ENCODE measurements at regions not wholly inside any gene's neighbourhood (a gene's known extent, or its start where the extent isn't known, plus 50 kb on each side); places are given as distances from the start of the nearest gene placed in this dataset.
"Not testable (repeated sequence)": the region's sequence is repeated elsewhere in the genome, so short reads cannot be mapped to it uniquely, and the experiment has no call there.

DNA sequence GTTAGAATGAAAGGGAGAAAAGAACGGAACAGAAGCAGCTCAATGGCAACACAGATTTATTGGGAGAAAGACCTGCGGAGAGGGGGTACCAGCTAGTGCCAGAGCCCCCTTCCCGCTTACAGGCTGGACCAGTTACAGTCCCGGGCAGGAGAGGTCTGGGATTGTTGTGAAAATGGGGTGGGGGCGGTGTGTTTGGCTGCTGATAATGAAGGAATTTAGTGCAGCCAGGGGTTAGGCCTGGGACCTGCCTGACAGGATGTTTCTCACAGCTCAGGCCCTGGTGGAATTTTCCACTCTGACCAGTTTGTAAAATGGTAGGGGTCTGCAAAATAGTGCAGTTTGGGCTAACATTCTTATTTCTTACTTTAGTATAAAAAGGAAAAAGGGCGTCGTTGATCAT, 75.4 kb upstream of the SPIN4 start:
- Histone ChIP-seq H3K4me3 (ENCODE audit: low read length in 2 of 2) (no peak overlapping the region), H3K27ac (ENCODE audit: low read length) (no peak overlapping the region), H3K36me3 (ENCODE audit: control insufficient read depth in 2 of 2, insufficient read depth in 2 of 2, low read length in 2 of 2) (peaks cover 0 to 8% of the 10 kb centered on the region in 2 donors), H3K9ac (ENCODE audit: low read length in 2 of 2) (no peak overlapping the region), H3K27me3 (ENCODE audit: control insufficient read depth in 1 of 2, insufficient read depth in 2 of 2, low read length in 2 of 2) (peaks cover 0 to 17% of the 10 kb centered on the region in 2 donors), H3K4me1 (ENCODE audit: control insufficient read depth, insufficient read depth, low read length) (no peaks in the 10 kb centered on the region), H3K9me3 (ENCODE audit: control insufficient read depth in 2 of 2, low read length in 2 of 2) (no peaks in the 10 kb centered on the region)

DNA sequence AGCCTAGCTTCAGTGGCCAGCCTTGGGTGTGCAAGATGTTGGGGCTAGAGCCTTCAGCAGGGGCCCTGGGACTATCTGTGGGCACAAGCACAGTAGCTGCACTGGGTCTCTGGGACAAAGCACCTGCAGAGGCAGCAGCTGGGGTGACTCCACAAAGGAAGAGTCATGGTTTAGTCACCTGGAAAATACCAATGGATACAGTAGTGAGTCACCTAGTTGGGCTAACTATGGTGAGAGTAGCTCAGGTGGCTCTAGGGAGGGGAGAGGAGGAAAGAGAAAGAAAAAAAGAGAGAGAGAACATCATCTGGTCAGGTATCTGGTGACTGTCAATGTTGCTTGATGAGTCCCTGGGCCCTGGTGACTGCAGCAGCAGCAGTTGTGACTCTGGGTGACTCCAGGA, 72.9 kb upstream of the SPIN4 start:
- Histone ChIP-seq H3K27me3 (ENCODE audit: control insufficient read depth in 1 of 2, insufficient read depth in 2 of 2, low read length in 2 of 2) (peaks cover 0 to 10% of the 10 kb centered on the region in 2 donors), H3K27ac (ENCODE audit: low read length) (no peak overlapping the region), H3K36me3 (ENCODE audit: control insufficient read depth in 2 of 2, insufficient read depth in 2 of 2, low read length in 2 of 2) (peaks cover 0 to 8% of the 10 kb centered on the region in 2 donors), H3K9me3 (ENCODE audit: control insufficient read depth in 2 of 2, low read length in 2 of 2) (no peaks in the 10 kb centered on the region), H3K4me1 (ENCODE audit: control insufficient read depth, insufficient read depth, low read length) (no peaks in the 10 kb centered on the region), H3K9ac (ENCODE audit: low read length in 2 of 2) (no peak overlapping the region), H3K4me3 (ENCODE audit: low read length in 2 of 2) (no peak overlapping the region)

DNA sequence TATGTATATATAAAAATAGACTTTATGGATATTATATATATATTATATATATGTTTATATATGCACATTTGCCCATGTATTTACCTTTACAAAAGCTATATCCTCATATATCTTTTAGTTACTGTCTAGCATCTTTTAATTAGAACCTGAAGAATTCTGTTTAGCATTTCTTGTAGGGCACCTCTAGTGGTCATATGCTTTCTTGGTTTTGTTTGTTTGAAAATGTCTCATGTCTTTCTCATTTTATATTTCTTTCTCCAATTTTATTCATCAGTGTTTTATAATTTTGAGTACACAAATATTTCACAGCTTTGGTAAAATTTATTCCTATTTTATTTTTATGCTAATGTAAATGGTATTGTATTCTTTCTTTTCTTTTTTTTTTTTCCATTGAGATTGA, 70.3 kb upstream of the SPIN4 start:
- no peak overlapping the region for H3K9ac ChIP-seq (ENCODE audit: low read length in 2 of 2)
- no peak overlapping the region for H3K4me3 ChIP-seq (ENCODE audit: low read length in 2 of 2)
- no peaks in the 10 kb centered on the region for H3K9me3 ChIP-seq (ENCODE audit: control insufficient read depth in 2 of 2, low read length in 2 of 2)
- H3K4me1 ChIP-seq (ENCODE audit: control insufficient read depth, insufficient read depth, low read length): no peaks in the 10 kb centered on the region
- H3K27me3 ChIP-seq (ENCODE audit: control insufficient read depth in 1 of 2, insufficient read depth in 2 of 2, low read length in 2 of 2): peaks cover 0 to 7% of the 10 kb centered on the region in 2 donors
- no peak overlapping the region for H3K27ac ChIP-seq (ENCODE audit: low read length)
- H3K36me3 ChIP-seq (ENCODE audit: control insufficient read depth in 2 of 2, insufficient read depth in 2 of 2, low read length in 2 of 2): peaks cover 0 to 3% of the 10 kb centered on the region in 2 donors

DNA sequence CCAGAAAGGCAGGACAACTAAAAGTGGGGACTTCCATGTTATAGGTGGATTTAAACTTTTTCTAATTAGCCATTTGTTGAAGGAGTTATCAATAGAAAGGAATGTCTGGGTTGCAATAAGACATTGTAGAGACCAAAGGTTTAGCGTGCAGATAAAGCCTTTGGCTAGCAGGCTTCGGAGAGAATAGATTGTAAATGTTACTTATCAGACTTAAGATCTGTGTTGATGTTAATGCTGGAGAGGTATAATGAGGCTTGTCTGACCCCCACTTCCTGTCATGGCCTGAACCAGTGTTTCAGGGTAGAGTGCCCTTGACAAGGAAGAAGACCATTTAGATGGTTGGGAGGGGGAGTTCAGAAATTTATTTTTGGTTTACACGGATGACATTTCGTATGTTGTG, 67.1 kb upstream of the SPIN4 start:
- Histone ChIP-seq H3K9ac (ENCODE audit: low read length in 2 of 2) (no peak overlapping the region), H3K4me1 (ENCODE audit: control insufficient read depth, insufficient read depth, low read length) (no peaks in the 10 kb centered on the region), H3K9me3 (ENCODE audit: control insufficient read depth in 2 of 2, low read length in 2 of 2) (no peaks in the 10 kb centered on the region), H3K4me3 (ENCODE audit: low read length in 2 of 2) (no peak overlapping the region), H3K36me3 (ENCODE audit: control insufficient read depth in 2 of 2, insufficient read depth in 2 of 2, low read length in 2 of 2) (no peaks in the 10 kb centered on the region), H3K27me3 (ENCODE audit: control insufficient read depth in 1 of 2, insufficient read depth in 2 of 2, low read length in 2 of 2) (no peaks in the 10 kb centered on the region), H3K27ac (ENCODE audit: low read length) (no peak overlapping the region)

DNA sequence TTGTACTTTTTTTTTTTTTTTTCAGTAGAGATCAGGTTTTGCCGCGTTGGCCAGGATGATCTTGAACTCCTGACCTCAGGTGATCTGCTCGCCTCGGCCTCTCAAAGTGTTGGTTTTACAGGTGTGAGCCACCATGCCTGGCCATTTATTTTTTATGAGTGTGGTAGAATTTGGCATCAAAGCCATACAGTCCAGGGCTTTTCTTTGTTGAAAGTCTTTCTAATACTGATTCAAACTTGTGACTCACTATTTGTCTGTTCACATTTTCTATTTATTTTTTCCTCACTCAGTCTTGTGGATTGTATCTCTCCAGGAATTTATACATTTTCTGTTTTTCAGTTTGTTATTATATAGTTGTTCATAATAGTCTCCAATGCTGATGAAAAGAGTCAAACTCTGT, 66.5 kb upstream of the SPIN4 start:
- H3K27me3 ChIP-seq (ENCODE audit: control insufficient read depth in 1 of 2, insufficient read depth in 2 of 2, low read length in 2 of 2): no peaks in the 10 kb centered on the region
- no peak overlapping the region for H3K27ac ChIP-seq (ENCODE audit: low read length)
- H3K9ac ChIP-seq (ENCODE audit: low read length in 2 of 2): no peak overlapping the region
- no peaks in the 10 kb centered on the region for H3K4me1 ChIP-seq (ENCODE audit: control insufficient read depth, insufficient read depth, low read length)
- H3K9me3 ChIP-seq (ENCODE audit: control insufficient read depth in 2 of 2, low read length in 2 of 2): no peaks in the 10 kb centered on the region
- H3K36me3 ChIP-seq (ENCODE audit: control insufficient read depth in 2 of 2, insufficient read depth in 2 of 2, low read length in 2 of 2): no peaks in the 10 kb centered on the region
- H3K4me3 ChIP-seq (ENCODE audit: low read length in 2 of 2): no peak overlapping the region

DNA sequence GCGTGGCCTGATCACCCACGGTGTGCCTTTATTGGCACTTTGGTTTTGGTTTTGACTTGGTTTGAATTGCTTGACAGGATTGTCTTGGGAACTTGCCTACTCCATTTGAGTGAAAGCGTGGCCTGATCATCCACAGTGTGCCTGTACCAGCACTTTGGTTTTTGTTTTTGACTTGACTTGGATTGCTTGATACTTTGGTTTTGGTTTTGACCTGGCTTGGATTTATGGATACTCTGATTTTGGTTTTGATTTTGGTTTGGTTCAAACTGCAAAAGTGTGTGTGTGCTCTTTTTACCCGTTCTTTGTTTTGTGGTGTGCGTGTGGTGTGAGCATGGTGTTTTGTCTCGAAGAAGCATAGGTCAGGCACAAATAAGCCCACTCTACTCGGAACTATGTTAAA, 58.8 kb upstream of the SPIN4 start:
- not testable (repeated sequence) for H3K27ac ChIP-seq (ENCODE audit: low read length); H3K27me3 ChIP-seq (ENCODE audit: control insufficient read depth in 1 of 2, insufficient read depth in 2 of 2, low read length in 2 of 2); H3K9ac ChIP-seq (ENCODE audit: low read length in 2 of 2); H3K36me3 ChIP-seq (ENCODE audit: control insufficient read depth in 2 of 2, insufficient read depth in 2 of 2, low read length in 2 of 2); H3K4me1 ChIP-seq (ENCODE audit: control insufficient read depth, insufficient read depth, low read length); H3K4me3 ChIP-seq (ENCODE audit: low read length in 2 of 2); H3K9me3 ChIP-seq (ENCODE audit: control insufficient read depth in 2 of 2, low read length in 2 of 2)

DNA sequence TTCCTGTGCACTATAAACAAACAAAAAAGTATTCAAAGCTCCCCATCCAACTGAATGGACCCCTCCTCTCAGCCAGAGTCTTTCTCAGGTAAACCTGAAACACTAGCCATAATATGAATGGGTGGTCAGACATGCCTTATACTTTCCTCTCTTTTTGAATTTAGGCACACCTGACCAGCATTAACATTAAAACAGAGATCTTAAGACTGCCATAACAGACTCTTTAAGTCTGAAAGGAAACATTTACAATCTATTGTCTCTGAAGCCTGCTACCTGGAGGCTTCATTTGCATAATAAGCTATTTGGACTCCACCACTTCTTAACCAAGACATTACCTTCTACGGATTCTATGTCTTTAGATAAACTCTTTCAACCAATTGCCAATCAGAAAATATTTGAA, 56.9 kb upstream of the SPIN4 start:
- Histone ChIP-seq H3K36me3 (ENCODE audit: control insufficient read depth in 2 of 2, insufficient read depth in 2 of 2, low read length in 2 of 2) (no peaks in the 10 kb centered on the region), H3K4me1 (ENCODE audit: control insufficient read depth, insufficient read depth, low read length) (no peaks in the 10 kb centered on the region), H3K4me3 (ENCODE audit: low read length in 2 of 2) (no peak overlapping the region), H3K27me3 (ENCODE audit: control insufficient read depth in 1 of 2, insufficient read depth in 2 of 2, low read length in 2 of 2) (no peaks in the 10 kb centered on the region), H3K9ac (ENCODE audit: low read length in 2 of 2) (no peak overlapping the region), H3K27ac (ENCODE audit: low read length) (no peak overlapping the region), H3K9me3 (ENCODE audit: control insufficient read depth in 2 of 2, low read length in 2 of 2) (no peaks in the 10 kb centered on the region)

DNA sequence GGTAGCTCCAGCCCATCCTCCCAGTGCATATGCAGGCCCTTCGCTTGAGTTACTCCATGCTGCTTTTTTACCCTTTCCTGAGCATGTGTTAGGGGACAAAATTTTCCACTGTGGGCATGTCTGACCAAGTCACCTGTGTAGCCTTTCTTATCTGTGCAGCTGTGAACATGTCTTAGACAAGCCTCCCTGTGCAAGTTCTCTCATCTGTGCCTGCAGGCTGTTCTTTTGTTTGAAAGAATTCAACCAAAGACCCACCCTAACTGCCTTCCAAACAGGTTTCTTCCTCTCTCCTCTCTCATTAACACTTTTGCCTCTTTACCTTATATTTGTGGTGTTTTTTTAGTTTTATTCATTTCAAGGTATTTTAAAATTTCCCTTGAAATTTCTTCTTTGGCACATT, 53.2 kb upstream of the SPIN4 start:
- no peaks in the 10 kb centered on the region for H3K9me3 ChIP-seq (ENCODE audit: control insufficient read depth in 2 of 2, low read length in 2 of 2)
- no peaks in the 10 kb centered on the region for H3K36me3 ChIP-seq (ENCODE audit: control insufficient read depth in 2 of 2, insufficient read depth in 2 of 2, low read length in 2 of 2)
- no peak overlapping the region for H3K4me3 ChIP-seq (ENCODE audit: low read length in 2 of 2)
- no peak overlapping the region for H3K27ac ChIP-seq (ENCODE audit: low read length)
- H3K9ac ChIP-seq (ENCODE audit: low read length in 2 of 2): no peak overlapping the region
- H3K27me3 ChIP-seq (ENCODE audit: control insufficient read depth in 1 of 2, insufficient read depth in 2 of 2, low read length in 2 of 2): no peaks in the 10 kb centered on the region
- no peaks in the 10 kb centered on the region for H3K4me1 ChIP-seq (ENCODE audit: control insufficient read depth, insufficient read depth, low read length)

DNA sequence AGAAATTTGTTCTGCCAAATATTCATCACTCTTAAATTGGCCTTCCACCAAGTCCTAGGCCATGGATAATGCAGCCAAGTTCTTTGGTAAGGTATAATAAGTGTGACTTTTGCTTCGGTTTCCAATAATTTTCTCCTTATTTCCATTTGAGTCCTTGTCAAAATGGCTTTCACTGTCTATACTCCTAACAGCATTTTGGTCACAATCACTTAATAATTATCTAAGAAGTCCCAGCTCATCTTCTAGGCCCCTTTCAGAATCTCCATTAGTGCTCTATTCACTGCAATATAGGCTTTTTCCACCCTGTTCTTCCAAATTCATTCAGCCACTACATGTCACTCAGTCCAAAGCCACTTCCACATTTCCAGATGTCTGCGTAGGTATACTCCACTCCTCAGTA, 51.0 kb upstream of the SPIN4 start:
- no peaks in the 10 kb centered on the region for H3K9me3 ChIP-seq (ENCODE audit: control insufficient read depth in 2 of 2, low read length in 2 of 2)
- no peaks in the 10 kb centered on the region for H3K4me1 ChIP-seq (ENCODE audit: control insufficient read depth, insufficient read depth, low read length)

More for the DNA sequence above, 51.0 kb upstream of the SPIN4 start:
- Histone ChIP-seq H3K36me3 (ENCODE audit: control insufficient read depth in 2 of 2, insufficient read depth in 2 of 2, low read length in 2 of 2) (no peaks in the 10 kb centered on the region), H3K27ac (ENCODE audit: low read length) (no peak overlapping the region), H3K9ac (ENCODE audit: low read length in 2 of 2) (no peak overlapping the region), H3K4me3 (ENCODE audit: low read length in 2 of 2) (no peak overlapping the region), H3K27me3 (ENCODE audit: control insufficient read depth in 1 of 2, insufficient read depth in 2 of 2, low read length in 2 of 2) (no peaks in the 10 kb centered on the region)
